H1 (cell line): ENCODE measurements at regions not wholly inside any gene's neighbourhood (a gene's known extent, or its start where the extent isn't known, plus 50 kb on each side); places are given as distances from the start of the nearest gene placed in this dataset.

Experiments
- BCL11A ChIP-seq, 2 experiments: IDR thresholded peaks; one replicate each; pipeline ENCODE4 v1.6.1; 2011; ENCODE audit warnings: low read depth in 2 of 2, low read length in 2 of 2, mild to moderate bottlenecking in 2 of 2
- CHD7 ChIP-seq: fragments of 300-600 bp; sonication (generic); IDR thresholded peaks from 2 replicates; pipeline ENCODE4 v1.7.1; 2012; ENCODE audit warnings: low read length, moderate library complexity, mild to moderate bottlenecking, inconsistent platforms; ENCODE audit not compliant: insufficient replicate concordance
- CTCF ChIP-seq, 3 experiments: IDR thresholded peaks; 1 replicate in 2 of 3; 2 replicates in 1 of 3; pipeline versions ENCODE4 v1.5.1 to v1.6.1; 2011; ENCODE audit warnings: low read length in 3 of 3, mild to moderate bottlenecking in 3 of 3, inconsistent platforms in 2 of 3, low read depth in 1 of 3, moderate library complexity in 1 of 3; ENCODE audit not compliant: insufficient read depth in 1 of 3; ENCODE audit errors: control extremely low read depth in 1 of 3
- EZH2 ChIP-seq: fragments of 200-600 bp; sonication (generic); IDR thresholded peaks from 2 replicates; pipeline ENCODE4 v1.7.1; 2012; ENCODE audit warnings: low read depth, mild to moderate bottlenecking, moderate library complexity, low read length, inconsistent platforms; ENCODE audit not compliant: severe bottlenecking
- POLR2A ChIP-seq, 2 experiments: IDR thresholded peaks; 1 replicate in 1 of 2; 2 replicates in 1 of 2; pipeline ENCODE4 v1.6.1; 2011; ENCODE audit warnings: low read depth in 2 of 2, low read length in 2 of 2, mild to moderate bottlenecking in 2 of 2; ENCODE audit errors: control extremely low read depth in 1 of 2
- RBBP5 ChIP-seq: IDR thresholded peaks from 2 replicates; pipeline ENCODE4 v1.7.1; 2012; ENCODE audit warnings: low read depth, mild to moderate bottlenecking, inconsistent platforms, low read length, moderate library complexity, borderline replicate concordance
- TAF1 ChIP-seq: IDR thresholded peaks from 2 replicates; pipeline ENCODE4 v1.6.1; 2011; ENCODE audit warnings: mild to moderate bottlenecking, low read depth, low read length
- TEAD4 ChIP-seq: IDR thresholded peaks from 2 replicates; pipeline ENCODE4 v1.6.1; 2012; ENCODE audit warnings: low read depth, low read length, inconsistent platforms, mixed read lengths
- USF2 ChIP-seq: IDR thresholded peaks from 2 replicates; pipeline ENCODE4 v1.6.1; 2011; ENCODE audit warnings: low read length, improper control_type of control experiment

- TF ChIP-seq EZH2 (no peak), CHD7 (no peak), TEAD4 (no peak), CTCF (IDR thresholded peaks at IDR 0.05; ENCODE audit: control extremely low read depth in 1 of 3, insufficient read depth in 1 of 3, low read depth in 1 of 3, low read length in 3 of 3) (no peak), USF2 (no peak), POLR2A (IDR thresholded peaks at IDR 0.05; ENCODE audit: control extremely low read depth in 1 of 2, low read depth in 2 of 2, low read length in 2 of 2) (no peak), BCL11A (IDR thresholded peaks at IDR 0.05; ENCODE audit: low read depth in 2 of 2, low read length in 2 of 2) (no peak), RBBP5 (no peak), TAF1 (no peak)
Observed at GRCh38 chr2:121019071-121019470, 265.9 kb downstream of the TFCP2L1 start.
